Keratinocyte (primary cell): ENCODE measurements at regions not wholly inside any gene's neighbourhood (a gene's known extent, or its start where the extent isn't known, plus 50 kb on each side); places are given as distances from the start of the nearest gene placed in this dataset.

Source experiments
- CTCF ChIP-seq, 3 experiments: IDR thresholded peaks in 1 of 3; conservative IDR thresholded peaks in 1 of 3; optimal IDR thresholded peaks in 1 of 3; 2 replicates in 2 of 3; 3 replicates in 1 of 3; pipeline versions ENCODE3 to v1.5.1; 2011; ENCODE audit warnings: low read length in 3 of 3, mild to moderate bottlenecking in 3 of 3, moderate library complexity in 2 of 3, control low read depth in 1 of 3, inconsistent platforms in 1 of 3; ENCODE audit not compliant: insufficient read depth in 2 of 3; ENCODE audit errors: extremely low read depth in 1 of 3
- EZH2 ChIP-seq: IDR thresholded peaks from one replicate; pipeline ENCODE4 v1.6.1; 2012; ENCODE audit warnings: inconsistent platforms, mild to moderate bottlenecking, low read length, moderate library complexity

DNA sequence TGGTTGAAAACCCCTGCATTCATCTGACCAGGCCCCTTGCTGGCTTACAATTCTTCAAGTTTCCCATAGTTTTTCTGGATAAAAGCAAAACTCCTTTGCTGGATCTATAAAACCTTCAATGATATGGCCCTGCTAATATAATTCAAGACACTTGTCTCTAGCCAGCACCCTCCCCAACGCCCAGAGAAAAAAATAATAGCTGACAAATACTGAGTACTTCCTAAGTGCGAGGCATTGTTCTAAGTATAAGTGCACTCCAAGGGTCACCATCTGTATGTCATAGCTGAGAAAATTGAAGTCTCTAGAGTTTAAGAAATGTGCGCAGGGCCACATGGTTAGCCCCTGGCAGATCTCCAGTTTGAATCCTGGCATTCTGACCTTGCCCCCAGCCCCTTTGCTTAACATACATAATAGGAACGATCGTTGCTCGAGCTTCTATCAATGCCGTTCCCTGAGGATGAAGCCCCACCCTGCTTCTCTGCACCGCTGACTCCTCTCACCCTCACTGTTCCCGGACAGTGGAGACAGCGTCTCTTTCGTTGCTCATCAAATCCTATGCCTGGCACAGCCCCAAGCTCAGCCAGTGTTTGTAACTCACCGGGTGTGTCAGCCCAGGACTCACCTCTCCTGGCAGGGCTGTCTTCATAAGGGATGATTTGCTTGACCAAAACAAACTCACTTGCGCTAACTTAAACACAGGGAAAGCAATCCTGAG is 377.1 kb upstream of the PROK2 start:
- no peak for TF ChIP-seq CTCF (optimal IDR thresholded peaks at IDR 0.05 in 1 of 3, IDR thresholded peaks at IDR 0.05 in 1 of 3, conservative IDR thresholded peaks at IDR 0.05 in 1 of 3; ENCODE audit: extremely low read depth in 1 of 3, insufficient read depth in 2 of 3, low read length in 3 of 3)
- no peak for TF ChIP-seq EZH2
